ENCODE measurements at regions not wholly inside any gene's neighbourhood (a gene's known extent, or its start where the extent isn't known, plus 50 kb on each side); places are given as distances from the start of the nearest gene placed in this dataset.

- TF ChIP-seq CTCF (conservative IDR thresholded peaks at IDR 0.05) = no peak
- TF ChIP-seq ZFX (IDR thresholded peaks at IDR 0.05) = no peak
Observed at GRCh38 chr15:87151202-87151748, 1071.6 kb downstream of the AGBL1 start.

Data from C4-2B (cell line).